ENCODE measurements at regions not wholly inside any gene's neighbourhood (a gene's known extent, or its start where the extent isn't known, plus 50 kb on each side); places are given as distances from the start of the nearest gene placed in this dataset.
A peak's percentile ranks its signal among the peaks of the same experiment; 100 is the strongest.
"Not testable (repeated sequence)": the region's sequence is repeated elsewhere in the genome, so short reads cannot be mapped to it uniquely, and the experiment has no call there.

GRCh38 chr6:150684161-150684560, 84.5 kb downstream of the PLEKHG1 start:
- no peak for DNase-seq

- peak in 1 of 2 donors; percentile 70 for DNase-seq
These were observed 85.2 kb downstream of the PLEKHG1 start for GRCh38 chr6:150684714-150685459.

DNA sequence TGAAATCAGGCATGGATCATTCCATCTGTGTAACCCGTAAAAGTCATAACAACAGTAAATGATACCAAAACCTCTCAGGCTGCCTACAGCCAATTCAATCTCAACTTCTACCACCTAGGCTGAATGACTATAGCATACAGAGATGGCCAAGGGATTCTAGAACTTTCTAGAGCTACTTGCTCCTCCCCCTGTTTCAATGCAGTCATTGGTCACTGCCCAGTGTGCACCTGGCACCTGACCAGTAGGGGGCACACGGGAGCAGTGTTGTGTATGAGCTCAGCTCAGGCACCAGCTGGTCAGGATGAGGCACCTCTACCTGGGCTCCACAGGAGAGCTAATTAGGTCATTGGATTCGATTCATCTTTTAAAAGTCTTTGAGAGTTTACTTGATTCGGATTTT, 86.2 kb downstream of the PLEKHG1 start:
- DNase-seq = peak; percentile 47 to 63

DNA sequence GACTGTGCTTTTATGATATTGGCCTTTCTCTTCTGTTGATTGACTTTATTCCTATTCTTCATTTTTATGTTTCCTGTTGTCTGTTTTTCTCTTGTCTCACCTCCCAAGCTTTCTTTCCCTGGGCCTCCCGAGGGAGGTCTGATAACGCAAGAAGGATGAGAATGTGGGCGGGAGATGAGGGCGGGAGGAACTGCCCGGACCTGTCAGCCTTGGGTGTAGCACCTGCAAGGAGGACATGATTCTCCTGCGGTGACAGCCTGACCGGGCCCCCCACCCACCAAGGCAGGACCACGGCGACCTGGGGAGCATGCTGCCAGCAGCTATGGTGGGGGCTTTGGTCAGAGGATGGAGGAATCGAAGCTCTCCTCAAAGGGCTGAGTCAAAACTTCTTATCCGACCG, 86.9 kb downstream of the PLEKHG1 start:
- DNase-seq = no peak

GRCh38 chr6:150687508-150687907, 87.8 kb downstream of the PLEKHG1 start:
- DNase-seq = no peak

DNA sequence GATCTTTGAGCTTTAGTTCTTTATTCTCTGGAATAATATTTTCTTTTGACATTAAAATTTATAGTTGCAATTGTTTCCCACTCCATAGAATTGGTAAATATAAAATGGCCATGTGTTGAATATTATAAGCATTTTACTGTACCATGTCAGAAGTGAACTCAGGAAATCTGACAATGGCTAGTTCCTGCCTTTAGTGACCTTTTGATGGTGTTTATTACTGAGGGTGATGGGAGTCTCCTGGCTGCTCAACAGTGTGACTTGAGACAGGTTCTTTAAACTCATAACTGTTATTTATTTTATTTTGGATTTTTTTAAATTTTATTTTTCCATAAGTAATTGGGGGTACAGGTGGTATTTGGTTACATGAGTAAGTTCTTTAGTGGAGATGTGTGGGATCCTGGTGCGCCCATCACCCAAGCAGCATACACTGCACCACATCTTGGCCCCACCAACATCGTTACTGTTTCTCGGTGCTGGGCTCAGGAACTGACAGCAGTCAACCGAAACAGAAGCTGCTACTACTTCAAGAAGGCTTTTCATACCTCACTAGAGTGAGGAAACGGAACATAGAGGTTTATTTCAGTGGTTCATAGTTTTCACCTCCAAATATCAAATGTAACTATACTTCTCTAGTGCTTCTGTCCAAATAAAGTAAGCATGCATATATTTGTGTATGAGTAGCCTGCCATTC, 90.4 kb downstream of the PLEKHG1 start:
- peak in 1 of 2 donors; percentile 36 for DNase-seq

- DNase-seq = no peak
These were observed 91.0 kb downstream of the PLEKHG1 start for GRCh38 chr6:150690681-150691080.

GRCh38 chr6:150691463-150691862, 91.8 kb downstream of the PLEKHG1 start:
- no peak for DNase-seq

DNA sequence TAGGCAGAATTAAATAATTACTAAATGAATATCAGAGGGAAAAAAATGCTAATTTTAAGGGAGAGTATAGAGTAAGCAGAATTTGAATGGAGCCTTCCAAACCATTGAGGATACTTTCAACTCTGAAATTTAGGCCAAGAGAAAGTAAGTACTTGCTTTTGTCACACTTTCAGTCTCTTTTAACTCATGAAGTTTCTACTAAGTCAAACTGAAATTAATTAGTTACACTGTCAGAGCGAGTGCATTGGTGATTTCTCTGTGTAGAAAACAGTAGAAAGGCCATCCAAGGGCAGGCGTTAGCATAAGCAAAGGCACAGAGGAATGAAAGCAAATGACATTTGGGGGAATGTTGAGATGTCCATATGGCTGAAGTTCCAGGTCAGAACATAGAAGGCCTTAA, 92.9 kb downstream of the PLEKHG1 start:
- DNase-seq = no peak

DNA sequence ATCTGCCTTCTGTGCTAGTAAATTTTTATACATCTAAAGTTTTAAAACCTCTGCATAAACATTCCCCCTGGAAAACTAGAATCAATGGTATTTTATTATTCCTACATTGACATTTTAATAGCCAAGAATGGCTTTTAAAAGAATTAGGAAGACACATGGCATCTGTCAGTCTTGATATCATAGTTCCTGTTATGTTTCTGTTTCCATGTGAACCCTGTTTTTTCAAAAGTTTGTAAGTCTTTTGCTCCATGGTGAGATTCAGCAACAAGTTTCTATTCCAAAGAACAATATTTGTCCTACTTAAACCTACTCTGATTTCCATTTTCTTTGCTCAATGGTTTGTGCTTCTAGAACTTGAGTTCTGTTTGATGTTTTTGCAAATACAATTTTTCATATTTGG, 95.2 kb downstream of the PLEKHG1 start:
- DNase-seq = no peak

DNA sequence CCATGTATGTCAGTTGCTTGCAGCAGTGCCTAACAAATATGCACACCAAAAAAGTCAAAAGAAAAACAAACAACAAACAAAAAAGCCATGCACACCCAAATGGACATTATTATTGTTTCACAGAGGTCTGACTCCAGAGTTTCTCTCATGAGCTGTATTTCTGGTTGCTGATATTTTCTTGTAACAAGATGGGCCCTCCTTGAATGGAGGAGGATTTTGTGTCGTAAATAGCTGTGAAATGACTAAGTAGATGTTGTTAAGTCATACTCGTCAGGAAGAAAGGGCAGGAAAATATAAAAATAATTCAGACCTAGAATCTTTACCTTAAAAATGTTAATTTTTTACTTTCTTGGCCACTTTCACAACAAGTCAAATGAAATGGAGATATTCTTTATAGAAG, 96.0 kb downstream of the PLEKHG1 start:
- no peak for DNase-seq

- DNase-seq = no peak
These were observed 96.5 kb downstream of the PLEKHG1 start for GRCh38 chr6:150696190-150696589.

DNA sequence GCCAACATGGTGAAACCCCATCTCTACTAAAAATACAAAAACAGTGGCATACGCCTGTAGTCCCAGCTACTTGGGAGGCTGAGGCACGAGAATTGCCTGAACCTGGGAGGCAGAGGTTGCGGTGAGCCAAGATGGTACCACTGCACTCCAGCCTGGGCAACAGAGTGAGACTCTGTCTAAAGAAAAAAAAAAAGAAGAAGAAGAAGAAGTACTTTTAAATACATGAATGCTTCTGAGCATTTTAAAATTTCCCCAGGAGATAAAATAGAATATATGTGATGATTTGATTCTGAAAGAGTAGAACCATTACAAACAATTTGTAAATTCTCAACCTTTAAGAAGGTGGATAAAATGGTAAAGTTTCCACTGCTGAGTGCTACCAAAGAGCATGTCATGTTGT, 97.2 kb downstream of the PLEKHG1 start:
- DNase-seq = not testable (repeated sequence)

DNA sequence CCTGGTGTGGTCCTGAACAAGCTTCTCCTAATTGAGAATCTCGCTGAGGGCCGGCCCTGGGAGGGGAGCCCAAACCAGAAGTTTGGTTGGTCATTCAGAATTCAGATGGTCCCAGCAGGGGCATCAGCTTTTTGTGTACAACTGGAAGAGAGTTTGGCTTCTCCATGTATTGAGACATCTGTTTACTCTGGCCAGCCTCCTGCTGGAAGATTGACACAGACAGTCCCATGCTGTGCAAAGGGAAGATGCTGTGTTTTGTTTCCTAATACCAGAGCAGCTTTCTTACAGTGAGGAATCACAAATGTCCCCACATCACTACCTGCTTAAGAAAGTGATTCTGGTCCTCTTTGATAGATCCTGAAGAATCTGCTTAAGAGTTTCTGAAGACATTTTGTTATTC, 97.8 kb downstream of the PLEKHG1 start:
- no peak for DNase-seq

DNA sequence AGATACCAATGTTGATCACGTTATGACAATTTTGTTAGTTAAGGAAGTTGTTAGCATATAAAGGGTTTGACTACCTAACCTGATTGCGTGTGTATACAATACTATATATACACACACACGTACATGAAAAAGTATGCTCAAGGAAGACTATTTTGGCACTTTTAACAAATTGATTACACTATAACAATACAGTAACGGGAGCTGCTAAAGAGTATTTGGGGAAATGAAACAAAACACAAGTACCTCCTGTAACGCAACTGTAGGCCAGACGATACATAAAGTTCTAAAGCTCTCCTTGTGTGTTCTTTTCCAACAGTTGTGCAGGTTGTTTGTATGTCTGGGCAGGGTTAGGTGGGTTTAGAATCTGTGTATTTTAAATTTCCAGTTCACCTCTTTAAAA, 98.7 kb downstream of the PLEKHG1 start:
- no peak for DNase-seq

GRCh38 chr6:150702675-150703074, 103.0 kb downstream of the PLEKHG1 start:
- DNase-seq = peak in 1 of 2 donors; percentile 40

DNA sequence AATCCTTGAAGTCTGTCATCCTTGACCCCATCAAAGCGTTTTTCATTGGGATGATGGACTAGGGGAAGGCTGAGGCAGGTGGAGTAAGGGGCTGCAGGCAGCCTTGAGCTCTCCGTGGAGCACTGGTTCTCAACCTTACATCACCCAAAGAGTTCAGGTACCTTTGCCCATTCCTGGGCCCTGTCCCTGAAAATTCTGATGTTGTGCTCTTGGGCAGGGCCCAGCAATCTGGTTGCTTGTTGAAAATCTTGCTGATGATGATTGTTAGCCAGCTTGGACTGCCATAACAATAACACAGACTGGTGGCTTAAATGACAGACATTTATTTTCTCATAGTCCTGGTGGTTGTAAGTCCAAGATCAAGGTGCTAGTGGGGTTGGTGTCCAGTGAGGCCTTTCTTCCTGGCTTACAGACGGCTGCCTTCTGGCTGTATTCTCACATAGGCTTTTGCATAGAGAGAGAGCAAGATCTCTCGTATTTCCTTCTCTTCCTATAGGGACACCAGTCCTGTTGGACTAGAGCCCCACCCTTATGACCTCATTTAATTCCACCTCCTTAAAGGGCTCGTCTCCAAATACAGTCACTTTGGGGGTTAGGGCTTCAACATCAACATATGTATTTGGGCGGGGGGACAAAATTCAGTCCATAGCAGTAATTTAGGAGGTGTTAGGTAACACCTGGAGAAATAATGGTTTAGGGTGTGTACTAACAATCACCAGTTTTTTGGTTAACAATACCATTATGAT, 104.9 kb downstream of the PLEKHG1 start:
- DNase-seq = no peak

GRCh38 chr6:150705392-150705791, 105.7 kb downstream of the PLEKHG1 start:
- DNase-seq = no peak

DNA sequence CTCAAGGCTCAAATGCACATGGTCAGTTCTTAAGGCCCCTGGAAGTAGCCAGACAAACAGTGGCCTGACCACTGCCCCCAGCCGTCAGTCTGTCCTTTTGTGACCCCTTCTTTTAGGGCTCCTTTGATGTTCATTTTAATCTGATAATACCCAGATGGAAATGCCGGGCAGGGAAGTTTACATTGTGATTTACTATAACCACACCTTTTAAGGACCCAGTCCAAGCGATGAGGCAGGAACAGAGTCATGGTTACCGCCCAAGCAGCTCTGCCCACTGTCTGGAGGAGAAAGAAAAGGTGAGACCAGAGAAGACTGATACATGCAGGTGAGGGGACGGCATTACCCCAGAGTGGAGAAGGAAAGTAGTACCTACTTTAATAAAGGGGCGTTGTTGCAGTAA, 110.6 kb downstream of the PLEKHG1 start:
- no peak for DNase-seq

DNA sequence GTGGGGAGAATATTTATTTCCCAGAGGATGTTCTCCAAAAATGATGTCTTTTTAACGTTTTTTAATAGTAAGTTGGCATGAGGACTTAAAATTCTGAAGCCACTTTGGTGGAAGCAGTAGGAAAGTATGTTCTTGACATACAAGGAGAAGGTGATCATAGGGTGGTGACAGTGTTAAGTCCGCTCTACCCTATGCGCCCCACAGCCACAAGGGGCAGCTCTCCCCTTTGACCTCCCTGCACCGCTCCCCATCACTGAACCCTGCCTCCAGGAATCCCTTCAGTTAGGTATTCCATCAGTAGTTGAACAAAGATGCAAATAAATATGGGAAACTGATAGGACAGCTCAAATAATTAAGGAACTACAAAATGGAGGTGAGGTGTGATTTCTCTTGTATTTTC, 111.4 kb downstream of the PLEKHG1 start:
- DNase-seq = no peak

GRCh38 chr6:150711584-150712504, 112.2 kb downstream of the PLEKHG1 start:
- no peak for DNase-seq

- DNase-seq = no peak
These were observed 113.0 kb downstream of the PLEKHG1 start for GRCh38 chr6:150712505-150713252.

Data from CD4-positive, alpha-beta T cell treated with Interferon alpha-2 for 1 hour (primary cell).